Medulla oblongata (tissue), 1 donor: ENCODE measurements at regions not wholly inside any gene's neighbourhood (a gene's known extent, or its start where the extent isn't known, plus 50 kb on each side); places are given as distances from the start of the nearest gene placed in this dataset.

Experiments used
- DNase-seq: peaks from one replicate; pipeline ENCODE4 v3.0.0-alpha.2; 2015; ENCODE audit errors: extremely low spot score

- no peak for DNase-seq
Observed at GRCh38 chr17:65477600-65477999, 83.8 kb downstream of the AXIN2 start.

GRCh38 chr17:65474660-65475059 lies 86.8 kb downstream of the AXIN2 start:
- DNase-seq: no peak

- DNase-seq: no peak
Observed at GRCh38 chr17:65473985-65474384, 87.5 kb downstream of the AXIN2 start.

GRCh38 chr17:65473363-65473762 lies 88.1 kb downstream of the AXIN2 start:
- no peak for DNase-seq

- peak; percentile 32 for DNase-seq
Observed at GRCh38 chr17:65472666-65473309, 88.7 kb downstream of the AXIN2 start.

GRCh38 chr17:65470783-65471182 lies 90.7 kb downstream of the AXIN2 start:
- DNase-seq: no peak

GRCh38 chr17:65468321-65468720 lies 93.1 kb downstream of the AXIN2 start:
- no peak for DNase-seq

- no peak for DNase-seq
Observed at GRCh38 chr17:65467156-65467555, 94.3 kb downstream of the AXIN2 start.

GRCh38 chr17:65466547-65466946 lies 94.9 kb downstream of the AXIN2 start:
- no peak for DNase-seq

GRCh38 chr17:65463242-65463641 lies 98.2 kb downstream of the AXIN2 start:
- no peak for DNase-seq

GRCh38 chr17:65459677-65460347 lies 101.6 kb downstream of the AXIN2 start:
- DNase-seq: no peak

- DNase-seq: no peak
Observed at GRCh38 chr17:65457635-65458257, 103.7 kb downstream of the AXIN2 start.

GRCh38 chr17:65457183-65457582 lies 104.3 kb downstream of the AXIN2 start:
- no peak for DNase-seq

- no peak for DNase-seq
Observed at GRCh38 chr17:65456368-65457151, 104.9 kb downstream of the AXIN2 start.

- DNase-seq: peak; percentile 47
Observed at GRCh38 chr17:65455972-65456343, 105.5 kb downstream of the AXIN2 start.

- no peak for DNase-seq
Observed at GRCh38 chr17:65455154-65455971, 106.1 kb downstream of the AXIN2 start.

GRCh38 chr17:65453204-65453931 lies 108.1 kb downstream of the AXIN2 start:
- no peak for DNase-seq

GRCh38 chr17:65449495-65449894 lies 112.0 kb downstream of the AXIN2 start:
- no peak for DNase-seq

- DNase-seq: no peak
Observed at GRCh38 chr17:65447823-65448222, 113.6 kb downstream of the AXIN2 start.

- DNase-seq: no peak
Observed at GRCh38 chr17:65446838-65447526, 114.5 kb downstream of the AXIN2 start.
